ENCODE measurements at regions not wholly inside any gene's neighbourhood (a gene's known extent, or its start where the extent isn't known, plus 50 kb on each side); places are given as distances from the start of the nearest gene placed in this dataset.

DNA sequence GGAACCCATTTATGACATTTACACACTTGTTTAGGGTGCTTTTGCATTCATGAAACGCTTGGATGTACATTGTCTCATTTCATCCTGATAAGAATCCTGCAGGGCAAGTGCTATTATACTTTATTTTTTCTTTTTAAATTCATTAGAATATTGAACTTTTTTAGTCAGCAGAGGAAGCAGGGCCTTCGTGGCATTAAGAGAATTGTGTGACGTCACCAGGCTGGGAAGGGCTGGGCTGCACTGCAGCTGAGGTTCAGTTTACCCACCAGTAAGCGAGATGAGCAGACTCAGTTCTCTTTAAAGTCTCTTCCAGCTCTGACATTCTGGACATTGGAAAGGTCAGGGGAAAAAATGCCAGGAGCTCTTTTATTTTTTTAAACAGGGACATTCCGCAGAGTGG lies 159.0 kb downstream of the MRM1 start:
- TF ChIP-seq POLR2A (IDR thresholded peaks at IDR 0.05) = no peak
- TF ChIP-seq, protein P1, sequence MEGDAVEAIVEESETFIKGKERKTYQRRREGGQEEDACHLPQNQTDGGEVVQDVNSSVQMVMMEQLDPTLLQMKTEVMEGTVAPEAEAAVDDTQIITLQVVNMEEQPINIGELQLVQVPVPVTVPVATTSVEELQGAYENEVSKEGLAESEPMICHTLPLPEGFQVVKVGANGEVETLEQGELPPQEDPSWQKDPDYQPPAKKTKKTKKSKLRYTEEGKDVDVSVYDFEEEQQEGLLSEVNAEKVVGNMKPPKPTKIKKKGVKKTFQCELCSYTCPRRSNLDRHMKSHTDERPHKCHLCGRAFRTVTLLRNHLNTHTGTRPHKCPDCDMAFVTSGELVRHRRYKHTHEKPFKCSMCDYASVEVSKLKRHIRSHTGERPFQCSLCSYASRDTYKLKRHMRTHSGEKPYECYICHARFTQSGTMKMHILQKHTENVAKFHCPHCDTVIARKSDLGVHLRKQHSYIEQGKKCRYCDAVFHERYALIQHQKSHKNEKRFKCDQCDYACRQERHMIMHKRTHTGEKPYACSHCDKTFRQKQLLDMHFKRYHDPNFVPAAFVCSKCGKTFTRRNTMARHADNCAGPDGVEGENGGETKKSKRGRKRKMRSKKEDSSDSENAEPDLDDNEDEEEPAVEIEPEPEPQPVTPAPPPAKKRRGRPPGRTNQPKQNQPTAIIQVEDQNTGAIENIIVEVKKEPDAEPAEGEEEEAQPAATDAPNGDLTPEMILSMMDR (IDR thresholded peaks at IDR 0.05) = no peak

Data from Peyer's patch (tissue), 4 donors.